ENCODE measurements at regions not wholly inside any gene's neighbourhood (a gene's known extent, or its start where the extent isn't known, plus 50 kb on each side); places are given as distances from the start of the nearest gene placed in this dataset.

DNA sequence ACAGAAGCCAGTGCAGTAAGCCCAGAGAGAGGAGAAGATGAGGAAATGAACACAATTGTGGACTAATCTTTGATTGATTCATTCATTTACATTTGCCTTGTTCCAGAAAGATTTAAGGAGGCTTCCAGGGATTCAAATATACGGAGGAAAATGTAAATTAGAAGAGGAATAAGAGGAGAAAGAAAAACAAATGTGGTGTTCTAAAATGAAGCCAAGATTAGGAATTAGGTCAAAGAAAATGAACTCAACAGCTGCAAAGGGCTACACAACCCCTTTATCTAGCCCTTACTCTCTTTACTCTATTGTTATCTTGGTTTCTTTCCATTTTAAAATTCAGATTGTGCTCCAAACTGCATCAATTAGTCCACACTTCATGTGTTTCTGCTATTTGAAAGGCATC, 196.8 kb downstream of the SPATA18 start:
- DNase-seq (ENCODE audit: low spot score in 2 of 2): no peak
- WGBS, 2 donors: 54 to 55% methylated on average over 1 of the region's 1 CpG
- no peak for TF ChIP-seq POLR2A (IDR thresholded peaks at IDR 0.05)
- TF ChIP-seq, protein P1, sequence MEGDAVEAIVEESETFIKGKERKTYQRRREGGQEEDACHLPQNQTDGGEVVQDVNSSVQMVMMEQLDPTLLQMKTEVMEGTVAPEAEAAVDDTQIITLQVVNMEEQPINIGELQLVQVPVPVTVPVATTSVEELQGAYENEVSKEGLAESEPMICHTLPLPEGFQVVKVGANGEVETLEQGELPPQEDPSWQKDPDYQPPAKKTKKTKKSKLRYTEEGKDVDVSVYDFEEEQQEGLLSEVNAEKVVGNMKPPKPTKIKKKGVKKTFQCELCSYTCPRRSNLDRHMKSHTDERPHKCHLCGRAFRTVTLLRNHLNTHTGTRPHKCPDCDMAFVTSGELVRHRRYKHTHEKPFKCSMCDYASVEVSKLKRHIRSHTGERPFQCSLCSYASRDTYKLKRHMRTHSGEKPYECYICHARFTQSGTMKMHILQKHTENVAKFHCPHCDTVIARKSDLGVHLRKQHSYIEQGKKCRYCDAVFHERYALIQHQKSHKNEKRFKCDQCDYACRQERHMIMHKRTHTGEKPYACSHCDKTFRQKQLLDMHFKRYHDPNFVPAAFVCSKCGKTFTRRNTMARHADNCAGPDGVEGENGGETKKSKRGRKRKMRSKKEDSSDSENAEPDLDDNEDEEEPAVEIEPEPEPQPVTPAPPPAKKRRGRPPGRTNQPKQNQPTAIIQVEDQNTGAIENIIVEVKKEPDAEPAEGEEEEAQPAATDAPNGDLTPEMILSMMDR (IDR thresholded peaks at IDR 0.05): no peak
- H3K4me3 ChIP-seq (ENCODE audit: low read depth, poor library complexity, severe bottlenecking): no peak overlapping the region
- intact Hi-C loops (cut with DNase I; ENCODE audit: low total_unique reads): no loop called here

DNA sequence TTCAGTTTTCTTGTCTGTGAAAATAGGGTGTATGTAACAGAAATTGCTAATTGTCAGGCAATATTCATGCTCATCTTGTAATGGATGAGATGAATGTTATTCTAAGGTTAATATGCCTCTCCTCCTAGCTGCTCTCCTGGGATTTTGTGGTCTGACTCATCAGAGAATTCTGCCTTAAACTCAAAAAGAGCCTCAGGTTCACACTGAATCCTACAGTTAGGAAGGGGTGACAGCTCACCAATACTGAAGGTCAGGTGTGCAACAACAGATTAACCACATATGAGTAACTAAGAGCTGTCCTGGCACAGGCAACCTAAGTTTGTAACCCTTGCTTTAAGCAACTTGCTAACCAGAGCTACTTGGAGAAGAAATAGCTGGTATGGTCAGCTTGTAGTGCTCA, 197.7 kb downstream of the SPATA18 start:
- intact Hi-C loops (cut with DNase I; ENCODE audit: low total_unique reads): no loop called here
- no peak for TF ChIP-seq POLR2A (IDR thresholded peaks at IDR 0.05)
- TF ChIP-seq, protein P1 (IDR thresholded peaks at IDR 0.05): no peak
- H3K4me3 ChIP-seq (ENCODE audit: low read depth, poor library complexity, severe bottlenecking): no peak overlapping the region
- no peak for DNase-seq (ENCODE audit: low spot score in 2 of 2)

DNA sequence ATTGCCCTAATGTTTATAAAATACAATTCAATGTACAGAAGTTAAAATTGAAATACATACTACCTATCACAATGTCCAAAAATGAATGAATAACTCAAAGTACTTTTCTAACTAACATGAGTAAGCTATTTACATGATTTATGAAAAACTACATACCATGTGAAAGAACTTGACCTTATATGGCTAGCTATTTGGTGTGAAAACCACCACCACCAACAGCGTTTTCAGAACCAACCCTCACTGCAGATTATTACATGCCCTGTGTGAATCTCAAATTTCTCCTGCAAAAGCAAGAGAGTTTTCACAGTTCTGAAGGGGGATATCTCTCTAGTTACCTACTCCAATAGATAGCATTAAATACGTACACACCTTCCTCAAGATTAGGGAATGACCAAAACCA, 198.5 kb downstream of the SPATA18 start:
- no peak for TF ChIP-seq POLR2A (IDR thresholded peaks at IDR 0.05)
- TF ChIP-seq, protein P1 (IDR thresholded peaks at IDR 0.05): no peak
- intact Hi-C loops (cut with DNase I; ENCODE audit: low total_unique reads): no loop called here
- WGBS, 2 donors: 50 to 56% methylated on average over 2 of the region's 2 CpGs

DNA sequence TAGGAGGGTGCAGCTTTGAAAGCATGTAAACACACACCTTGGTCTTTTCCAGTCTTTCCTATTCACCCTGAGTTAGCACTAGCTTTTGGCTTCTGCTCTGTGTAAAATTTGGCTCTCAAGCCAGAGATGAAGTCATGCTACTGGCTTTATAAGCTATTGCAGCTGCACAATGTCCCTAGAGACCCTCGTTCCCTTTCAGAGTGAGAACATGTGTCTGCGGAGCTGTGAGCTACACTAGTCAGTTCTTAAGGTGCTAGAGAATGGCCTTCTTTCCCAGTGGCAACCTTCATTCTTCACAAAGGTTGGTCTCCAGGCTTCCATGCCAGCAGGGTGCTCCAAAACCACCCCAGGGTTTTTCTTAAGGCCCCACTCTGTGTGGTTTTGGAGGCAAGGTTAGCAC, 199.1 kb downstream of the SPATA18 start:
- intact Hi-C loops (cut with DNase I; ENCODE audit: low total_unique reads): no loop called here
- TF ChIP-seq, protein P1 (IDR thresholded peaks at IDR 0.05): no peak
- TF ChIP-seq POLR2A (IDR thresholded peaks at IDR 0.05): no peak
- peak in 1 of 2 donors; percentile 47 for DNase-seq (ENCODE audit: low spot score in 2 of 2)
- WGBS, 2 donors: 34 to 44% methylated on average over 2 of the region's 2 CpGs
- H3K4me3 ChIP-seq (ENCODE audit: low read depth, poor library complexity, severe bottlenecking): no peak overlapping the region

More for the DNA sequence above, 198.5 kb downstream of the SPATA18 start:
- no peak for DNase-seq (ENCODE audit: low spot score in 2 of 2)
- H3K4me3 ChIP-seq (ENCODE audit: low read depth, poor library complexity, severe bottlenecking): no peak overlapping the region

DNA sequence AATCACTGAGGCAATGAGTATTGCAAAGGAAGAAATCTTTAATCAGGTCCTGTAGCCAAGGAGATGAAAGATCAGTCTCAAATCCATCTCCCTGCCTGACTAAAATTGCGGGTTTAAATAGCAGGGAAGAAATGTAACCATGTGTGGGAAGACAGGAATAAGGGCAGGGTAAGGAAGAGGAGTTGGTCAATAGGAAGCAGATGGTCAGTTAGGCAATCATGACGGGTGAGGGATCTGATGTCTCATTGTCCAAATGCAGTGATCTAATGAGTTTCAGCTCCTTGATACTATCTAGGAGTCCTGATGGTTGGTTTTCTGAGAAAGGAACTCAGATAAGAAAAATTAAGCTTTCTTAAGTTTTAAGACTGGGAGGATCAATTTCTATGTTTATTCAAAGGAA, 200.8 kb downstream of the SPATA18 start:
- intact Hi-C loops (cut with DNase I; ENCODE audit: low total_unique reads): no loop called here
- TF ChIP-seq POLR2A (IDR thresholded peaks at IDR 0.05): no peak
- TF ChIP-seq, protein P1 (IDR thresholded peaks at IDR 0.05): no peak
- no peak overlapping the region for H3K4me3 ChIP-seq (ENCODE audit: low read depth, poor library complexity, severe bottlenecking)
- DNase-seq (ENCODE audit: low spot score in 2 of 2): peak in 1 of 2 donors; percentile 22
- 65 to 68% methylated on average over 2 of the region's 2 CpGs for WGBS, 2 donors

DNA sequence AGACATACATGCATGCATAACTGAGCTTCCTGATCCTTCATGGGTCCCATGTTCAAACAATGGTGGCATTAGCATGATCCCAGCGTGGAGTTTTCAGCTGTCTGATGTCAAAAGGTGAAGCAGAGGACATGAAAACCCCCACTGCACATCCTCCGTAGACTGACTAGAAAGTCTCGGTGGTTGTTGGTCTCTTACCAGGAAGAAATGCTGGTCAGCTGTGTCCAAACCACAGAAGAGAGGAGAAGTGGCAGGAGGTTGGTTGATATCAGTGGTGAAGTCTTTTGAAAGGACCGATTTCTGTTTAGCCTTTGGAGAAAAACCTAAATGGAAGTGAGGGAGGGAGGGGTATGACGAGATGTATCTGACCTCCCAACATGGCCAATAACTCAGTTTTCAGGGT, 201.9 kb downstream of the SPATA18 start:
- DNase-seq (ENCODE audit: low spot score in 2 of 2): no peak
- no peak for TF ChIP-seq POLR2A (IDR thresholded peaks at IDR 0.05)
- TF ChIP-seq, protein P1 (IDR thresholded peaks at IDR 0.05): no peak
- no peak overlapping the region for H3K4me3 ChIP-seq (ENCODE audit: low read depth, poor library complexity, severe bottlenecking)
- WGBS, 2 donors: 63 to 74% methylated on average over 5 of the region's 5 CpGs
- intact Hi-C loops (cut with DNase I; ENCODE audit: low total_unique reads): no loop called here
